GM21825 (cell line): ENCODE measurements at regions not wholly inside any gene's neighbourhood (a gene's known extent, or its start where the extent isn't known, plus 50 kb on each side); places are given as distances from the start of the nearest gene placed in this dataset.
A peak's percentile ranks its signal among the peaks of the same experiment; 100 is the strongest.
"Not testable (repeated sequence)": the region's sequence is repeated elsewhere in the genome, so short reads cannot be mapped to it uniquely, and the experiment has no call there.

ENCODE experiments used
- ATAC-seq: cut with Tn5 transposase; IDR thresholded peaks from one replicate; pipeline ENCODE4 v1.9.1; 2021; ENCODE audit warnings: mild to moderate bottlenecking, moderate library complexity; ENCODE audit not compliant: unreplicated experiment

- ATAC-seq: no peak
Measured at GRCh38 chr3:181917027-181917426, 205.3 kb downstream of the SOX2 start.

- ATAC-seq: no peak
Measured at GRCh38 chr3:181919375-181919774, 207.7 kb downstream of the SOX2 start.

GRCh38 chr3:181920409-181920808 is 208.7 kb downstream of the SOX2 start:
- no peak for ATAC-seq

GRCh38 chr3:181921220-181921619 is 209.5 kb downstream of the SOX2 start:
- peak; percentile 96 for ATAC-seq

- ATAC-seq: not testable (repeated sequence)
Measured at GRCh38 chr3:181925841-181926240, 214.1 kb downstream of the SOX2 start.

GRCh38 chr3:181929501-181929900 is 217.8 kb downstream of the SOX2 start:
- no peak for ATAC-seq

GRCh38 chr3:181930105-181930504 is 218.4 kb downstream of the SOX2 start:
- ATAC-seq: no peak

GRCh38 chr3:181932039-181932438 is 220.3 kb downstream of the SOX2 start:
- ATAC-seq: peak; percentile 67

- no peak for ATAC-seq
Measured at GRCh38 chr3:181933052-181933618, 221.4 kb downstream of the SOX2 start.

GRCh38 chr3:181935915-181936314 is 224.2 kb downstream of the SOX2 start:
- ATAC-seq: no peak

- no peak for ATAC-seq
Measured at GRCh38 chr3:181936774-181937173, 225.0 kb downstream of the SOX2 start.

- not testable (repeated sequence) for ATAC-seq
Measured at GRCh38 chr3:181938580-181938979, 226.9 kb downstream of the SOX2 start.

GRCh38 chr3:181940703-181941102 is 229.0 kb downstream of the SOX2 start:
- ATAC-seq: no peak

- peak; percentile 87 for ATAC-seq
Measured at GRCh38 chr3:181941250-181941649, 229.5 kb downstream of the SOX2 start.

GRCh38 chr3:181943285-181943684 is 231.6 kb downstream of the SOX2 start:
- ATAC-seq: no peak

GRCh38 chr3:181947606-181948005 is 235.9 kb downstream of the SOX2 start:
- no peak for ATAC-seq

- no peak for ATAC-seq
Measured at GRCh38 chr3:181948286-181948685, 236.6 kb downstream of the SOX2 start.

- no peak for ATAC-seq
Measured at GRCh38 chr3:181952221-181952620, 240.5 kb downstream of the SOX2 start.

GRCh38 chr3:181952929-181953328 is 241.2 kb downstream of the SOX2 start:
- no peak for ATAC-seq

- ATAC-seq: no peak
Measured at GRCh38 chr3:181955566-181955965, 243.8 kb downstream of the SOX2 start.

- ATAC-seq: no peak
Measured at GRCh38 chr3:181956122-181956521, 244.4 kb downstream of the SOX2 start.

- no peak for ATAC-seq
Measured at GRCh38 chr3:181966393-181966792, 254.7 kb downstream of the SOX2 start.

GRCh38 chr3:181969925-181970324 is 258.2 kb downstream of the SOX2 start:
- no peak for ATAC-seq
